SJSA1 (cell line): ENCODE measurements at regions not wholly inside any gene's neighbourhood (a gene's known extent, or its start where the extent isn't known, plus 50 kb on each side); places are given as distances from the start of the nearest gene placed in this dataset.

Experiments used
- DNase-seq, 2 experiments: peaks; one replicate each; pipeline ENCODE4 v3.0.0-alpha.2; 2015 to 2020; ENCODE audit warnings: low spot score in 2 of 2, low read depth in 1 of 2
- H3K27ac ChIP-seq: fragments of 250-450 bp; sonication (Bioruptor Pico); 2 replicates; pipeline ENCODE4 v1.5.1; 2020; ENCODE audit warnings: mild to moderate bottlenecking, moderate library complexity
- H3K27me3 ChIP-seq: fragments of 250-450 bp; sonication (Bioruptor Pico); replicated peaks from 2 replicates; pipeline ENCODE4 v1.5.1; 2020; ENCODE audit warnings: mild to moderate bottlenecking, moderate library complexity
- H3K36me3 ChIP-seq: fragments of 250-450 bp; sonication (Bioruptor Pico); 2 replicates; pipeline ENCODE4 v1.5.1; 2020; ENCODE audit warnings: mild to moderate bottlenecking
- H3K4me1 ChIP-seq: fragments of 250-450 bp; sonication (Bioruptor Pico); replicated peaks from 2 replicates; pipeline ENCODE4 v1.6.1; 2021; ENCODE audit warnings: mild to moderate bottlenecking
- H3K4me3 ChIP-seq: fragments of 250-450 bp; sonication (Bioruptor Pico); 2 replicates; pipeline ENCODE4 v1.5.1; 2020; ENCODE audit warnings: mild to moderate bottlenecking
- H3K9me3 ChIP-seq: fragments of 250-450 bp; sonication (Bioruptor Pico); replicated peaks from 2 replicates; pipeline ENCODE4 v1.5.1; 2020; ENCODE audit warnings: mild to moderate bottlenecking

DNA sequence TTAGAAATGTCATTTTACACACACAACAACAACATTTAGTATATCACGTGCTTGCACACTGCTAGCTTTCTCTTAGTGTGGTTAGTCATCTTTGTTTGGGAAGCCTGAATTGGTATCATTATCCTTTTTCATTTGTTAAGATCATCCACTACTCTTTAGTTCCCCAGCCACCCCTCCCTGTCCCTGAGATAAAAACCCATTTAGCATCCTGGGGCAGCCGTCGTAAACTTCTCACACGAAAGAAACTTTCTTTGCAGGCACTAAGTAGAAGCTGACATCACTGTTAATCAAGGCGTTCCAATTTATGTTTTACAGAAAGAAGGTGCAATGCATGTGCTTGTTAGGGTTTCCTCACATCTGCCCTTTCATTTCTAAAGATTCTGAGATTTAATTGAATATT is 475.1 kb upstream of the FZD8 start:
- no peaks in the 10 kb centered on the region for H3K27me3 ChIP-seq
- peaks cover 22% of the 10 kb centered on the region for H3K4me1 ChIP-seq
- no peak overlapping the region for H3K27ac ChIP-seq
- H3K4me3 ChIP-seq: no peak overlapping the region
- H3K9me3 ChIP-seq: no peaks in the 10 kb centered on the region
- H3K36me3 ChIP-seq: no peaks in the 10 kb centered on the region
- peak in 1 of 2 experiments; percentile 4 for DNase-seq

GRCh38 chr10:36116731-36117130 is 474.6 kb upstream of the FZD8 start:
- H3K36me3 ChIP-seq: no peaks in the 10 kb centered on the region
- H3K27ac ChIP-seq: no peak overlapping the region
- H3K9me3 ChIP-seq: no peaks in the 10 kb centered on the region
- no peak overlapping the region for H3K4me3 ChIP-seq
- no peaks in the 10 kb centered on the region for H3K27me3 ChIP-seq
- peak in 1 of 2 experiments; percentile 10 for DNase-seq
- peaks cover 22% of the 10 kb centered on the region for H3K4me1 ChIP-seq

- H3K27ac ChIP-seq: no peak overlapping the region
- no peaks in the 10 kb centered on the region for H3K36me3 ChIP-seq
- no peak for DNase-seq
- H3K27me3 ChIP-seq: no peaks in the 10 kb centered on the region
- H3K9me3 ChIP-seq: no peaks in the 10 kb centered on the region
- no peak overlapping the region for H3K4me3 ChIP-seq
- H3K4me1 ChIP-seq: peaks cover 22% of the 10 kb centered on the region
Measured at GRCh38 chr10:36116040-36116439, 473.9 kb upstream of the FZD8 start.

GRCh38 chr10:36115364-36115763 is 473.3 kb upstream of the FZD8 start:
- H3K27me3 ChIP-seq: no peaks in the 10 kb centered on the region
- no peaks in the 10 kb centered on the region for H3K36me3 ChIP-seq
- no peak for DNase-seq
- H3K4me3 ChIP-seq: no peak overlapping the region
- peaks cover 22% of the 10 kb centered on the region for H3K4me1 ChIP-seq
- no peak overlapping the region for H3K27ac ChIP-seq
- H3K9me3 ChIP-seq: no peaks in the 10 kb centered on the region

GRCh38 chr10:36114913-36115312 is 472.8 kb upstream of the FZD8 start:
- H3K9me3 ChIP-seq: no peaks in the 10 kb centered on the region
- no peak overlapping the region for H3K4me3 ChIP-seq
- peaks cover 22% of the 10 kb centered on the region for H3K4me1 ChIP-seq
- H3K27me3 ChIP-seq: no peaks in the 10 kb centered on the region
- no peak overlapping the region for H3K27ac ChIP-seq
- no peaks in the 10 kb centered on the region for H3K36me3 ChIP-seq
- DNase-seq: peak; percentile 44 to 58

DNA sequence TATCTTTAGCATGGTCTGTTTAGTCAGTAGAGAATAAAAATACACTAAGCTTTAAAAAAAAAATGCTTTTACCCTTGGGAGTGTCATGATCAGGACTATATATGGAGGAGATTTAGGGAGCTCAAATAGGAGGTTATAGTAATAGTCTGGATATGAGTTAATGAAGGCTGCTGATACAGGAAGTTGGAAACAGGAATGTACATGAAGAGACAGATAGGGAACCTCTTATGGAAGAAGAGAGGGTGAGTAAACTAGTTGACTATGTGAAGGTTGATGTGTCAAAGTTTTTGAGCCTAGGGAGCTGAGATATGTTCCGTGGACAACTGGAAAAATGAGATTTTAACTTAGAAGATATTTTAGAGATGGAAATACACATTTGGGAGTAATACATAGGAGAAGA is 472.0 kb upstream of the FZD8 start:
- Histone ChIP-seq H3K27ac (no peak overlapping the region), H3K36me3 (no peaks in the 10 kb centered on the region), H3K4me1 (peaks cover 22% of the 10 kb centered on the region), H3K27me3 (no peaks in the 10 kb centered on the region), H3K9me3 (no peaks in the 10 kb centered on the region), H3K4me3 (no peak overlapping the region)
- DNase-seq: peak in 1 of 2 experiments; percentile 3

GRCh38 chr10:36111676-36112075 is 469.6 kb upstream of the FZD8 start:
- DNase-seq: no peak
- no peaks in the 10 kb centered on the region for H3K36me3 ChIP-seq
- H3K4me3 ChIP-seq: no peak overlapping the region
- no peaks in the 10 kb centered on the region for H3K9me3 ChIP-seq
- peaks cover 17% of the 10 kb centered on the region for H3K4me1 ChIP-seq
- H3K27ac ChIP-seq: no peak overlapping the region
- H3K27me3 ChIP-seq: no peaks in the 10 kb centered on the region

GRCh38 chr10:36110097-36110496 is 468.0 kb upstream of the FZD8 start:
- H3K27ac ChIP-seq: no peak overlapping the region
- no peaks in the 10 kb centered on the region for H3K36me3 ChIP-seq
- H3K4me3 ChIP-seq: no peak overlapping the region
- no peaks in the 10 kb centered on the region for H3K27me3 ChIP-seq
- no peak for DNase-seq
- H3K9me3 ChIP-seq: no peaks in the 10 kb centered on the region
- H3K4me1 ChIP-seq: peaks cover 10% of the 10 kb centered on the region

DNA sequence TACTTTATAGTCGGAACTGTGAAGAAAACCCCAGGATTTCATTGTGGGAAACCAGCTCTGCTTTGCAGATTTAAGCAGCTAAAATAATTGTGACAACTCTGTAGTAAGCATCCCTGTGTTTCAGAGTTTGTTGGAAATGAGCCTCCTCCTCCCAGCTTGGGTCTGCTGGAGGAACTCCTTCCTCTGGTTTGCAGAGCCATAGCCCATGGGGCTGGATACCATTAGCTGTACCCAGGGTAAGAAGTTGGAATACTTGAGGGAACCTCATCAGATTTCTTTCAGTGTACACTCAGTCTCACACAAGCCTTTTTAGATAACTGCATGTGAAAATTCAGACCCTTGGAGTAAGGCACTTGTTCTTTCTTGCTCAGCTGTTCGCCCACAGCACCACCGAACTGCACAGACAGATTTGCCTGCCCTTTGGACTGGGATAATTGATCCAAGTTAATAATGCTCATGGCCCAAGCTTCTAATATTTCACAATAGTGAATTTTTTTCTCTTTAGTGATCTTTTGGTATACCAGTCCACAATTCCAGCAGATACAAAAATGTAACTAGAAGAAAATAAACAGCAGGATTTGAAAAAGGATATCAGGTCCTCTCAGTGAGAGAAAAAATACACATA is 467.4 kb upstream of the FZD8 start:
- Histone ChIP-seq H3K9me3 (no peaks in the 10 kb centered on the region), H3K27ac (no peak overlapping the region), H3K36me3 (no peaks in the 10 kb centered on the region), H3K4me3 (no peak overlapping the region), H3K4me1 (peaks cover 4% of the 10 kb centered on the region), H3K27me3 (no peaks in the 10 kb centered on the region)
- DNase-seq: no peak

GRCh38 chr10:36097696-36098095 is 455.6 kb upstream of the FZD8 start:
- Histone ChIP-seq H3K27ac (no peak overlapping the region), H3K36me3 (no peaks in the 10 kb centered on the region)
- DNase-seq: no peak

GRCh38 chr10:36096576-36096975 is 454.5 kb upstream of the FZD8 start:
- no peak for DNase-seq
- Histone ChIP-seq H3K4me1 (no peaks in the 10 kb centered on the region), H3K4me3 (no peak overlapping the region), H3K9me3 (no peaks in the 10 kb centered on the region), H3K36me3 (no peaks in the 10 kb centered on the region), H3K27me3 (no peaks in the 10 kb centered on the region), H3K27ac (no peak overlapping the region)

More at GRCh38 chr10:36097696-36098095, 455.6 kb upstream of the FZD8 start:
- Histone ChIP-seq H3K9me3 (no peaks in the 10 kb centered on the region), H3K27me3 (no peaks in the 10 kb centered on the region), H3K4me3 (no peak overlapping the region), H3K4me1 (no peaks in the 10 kb centered on the region)

DNA sequence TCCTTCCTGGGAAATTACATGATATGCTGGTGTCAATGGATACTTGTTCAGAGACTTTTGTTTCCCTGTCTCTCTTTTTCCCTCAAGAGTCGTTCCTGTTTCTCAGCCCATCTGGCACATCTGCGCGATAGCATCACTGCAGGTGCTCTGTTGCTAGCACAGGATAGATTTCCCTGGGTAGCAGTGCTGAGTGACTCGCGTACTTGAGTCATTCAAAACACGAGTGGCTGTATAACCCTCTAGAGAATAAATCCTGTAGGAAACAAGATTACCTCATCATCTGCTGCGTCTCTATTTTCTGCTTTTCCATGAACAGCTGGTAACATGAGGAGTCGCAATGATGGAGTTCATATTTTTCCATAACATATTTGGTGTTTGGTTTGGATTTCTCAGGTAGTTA is 452.0 kb upstream of the FZD8 start:
- Histone ChIP-seq H3K4me3 (no peak overlapping the region), H3K27ac (no peak overlapping the region), H3K27me3 (no peaks in the 10 kb centered on the region), H3K36me3 (no peaks in the 10 kb centered on the region), H3K4me1 (no peaks in the 10 kb centered on the region), H3K9me3 (no peaks in the 10 kb centered on the region)
- DNase-seq: no peak

DNA sequence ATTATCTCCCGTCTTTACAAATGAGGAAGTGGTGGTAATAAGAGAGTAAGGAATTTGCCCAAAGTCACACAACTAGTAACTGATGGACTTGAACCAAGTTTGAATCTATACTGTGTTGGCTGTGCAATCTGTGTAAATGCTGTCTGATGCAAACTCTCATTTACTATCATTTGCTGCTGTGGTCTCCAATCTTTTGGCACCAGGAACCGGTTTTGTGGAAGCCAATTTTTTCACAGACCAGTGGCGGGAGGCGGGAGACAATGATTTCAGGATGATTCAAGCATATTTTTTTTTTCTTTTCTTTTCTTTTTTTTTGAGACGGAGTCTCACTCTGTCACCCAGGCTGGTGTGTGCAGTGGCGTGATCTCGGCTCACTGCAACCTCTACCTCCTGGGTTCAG is 450.0 kb upstream of the FZD8 start:
- Histone ChIP-seq H3K27ac (no peak overlapping the region), H3K9me3 (no peaks in the 10 kb centered on the region)
- no peak for DNase-seq

GRCh38 chr10:36091007-36091406 is 448.9 kb upstream of the FZD8 start:
- no peaks in the 10 kb centered on the region for H3K4me1 ChIP-seq
- H3K4me3 ChIP-seq: no peak overlapping the region
- H3K27ac ChIP-seq: no peak overlapping the region
- H3K27me3 ChIP-seq: no peaks in the 10 kb centered on the region
- H3K36me3 ChIP-seq: no peaks in the 10 kb centered on the region
- no peak for DNase-seq
- no peaks in the 10 kb centered on the region for H3K9me3 ChIP-seq

More for the DNA sequence above, 450.0 kb upstream of the FZD8 start:
- Histone ChIP-seq H3K4me1 (no peaks in the 10 kb centered on the region), H3K27me3 (no peaks in the 10 kb centered on the region), H3K36me3 (no peaks in the 10 kb centered on the region), H3K4me3 (no peak overlapping the region)

DNA sequence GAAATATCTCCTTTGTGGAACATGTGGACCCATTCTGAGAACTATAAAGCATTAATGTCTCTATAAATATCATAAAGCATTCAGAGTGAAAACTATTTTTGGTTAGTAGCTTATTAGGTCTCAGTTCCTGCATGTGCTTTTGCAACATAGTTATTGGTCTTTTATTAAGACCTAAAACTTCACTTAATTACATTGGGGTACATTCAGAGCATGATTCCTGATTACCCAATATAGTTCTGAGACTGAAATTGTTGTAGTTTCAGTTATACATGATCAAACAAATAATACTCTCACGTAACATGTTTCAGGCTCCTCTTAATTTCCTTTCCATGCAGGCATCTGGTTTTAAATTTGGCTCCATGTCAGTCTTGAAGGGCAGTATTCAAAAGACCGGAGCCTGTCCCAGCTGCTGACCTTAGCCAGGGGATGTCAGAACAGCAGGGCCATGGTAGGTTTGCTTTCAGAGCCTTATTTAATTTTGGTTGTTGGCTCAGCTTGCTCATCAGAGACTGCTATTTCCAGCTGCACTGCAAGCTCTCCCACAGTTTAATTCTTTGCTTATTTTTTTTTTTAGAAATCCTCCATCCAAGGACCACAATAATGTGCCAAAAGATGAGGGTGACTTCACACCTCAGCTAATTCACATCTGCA is 447.8 kb upstream of the FZD8 start:
- Histone ChIP-seq H3K27ac (no peak overlapping the region), H3K36me3 (no peaks in the 10 kb centered on the region), H3K4me3 (no peak overlapping the region), H3K27me3 (no peaks in the 10 kb centered on the region), H3K4me1 (no peaks in the 10 kb centered on the region), H3K9me3 (no peaks in the 10 kb centered on the region)
- no peak for DNase-seq
